H9 (cell line): ENCODE measurements at regions not wholly inside any gene's neighbourhood (a gene's known extent, or its start where the extent isn't known, plus 50 kb on each side); places are given as distances from the start of the nearest gene placed in this dataset.

Experiments
- DNase-seq: peaks from one replicate; pipeline ENCODE4 v3.0.0-alpha.2; 2017
- H2AFZ ChIP-seq: one replicate; pipeline ENCODE4 v1.6.1; 2013; ENCODE audit warnings: mild to moderate bottlenecking, low read length, control low read depth, moderate library complexity
- H2AK5ac ChIP-seq: 2 replicates; pipeline ENCODE4 v1.6.1; 2013; ENCODE audit warnings: low read length, control low read depth, mixed read lengths; ENCODE audit not compliant: insufficient read length
- H2BK120ac ChIP-seq: one replicate; pipeline ENCODE4 v1.6.1; 2013; ENCODE audit warnings: low read depth, mild to moderate bottlenecking, low read length, control low read depth, inconsistent platforms; ENCODE audit not compliant: poor library complexity, severe bottlenecking
- H2BK12ac ChIP-seq: 2 replicates; pipeline ENCODE4 v1.6.1; 2013; ENCODE audit warnings: low read length, control low read depth, mixed read lengths, low read depth; ENCODE audit not compliant: insufficient read length
- H2BK15ac ChIP-seq: 2 replicates; pipeline ENCODE4 v1.6.1; 2013; ENCODE audit warnings: low read depth, low read length, control low read depth
- H2BK20ac ChIP-seq: one replicate; pipeline ENCODE4 v1.6.1; 2013; ENCODE audit warnings: low read depth, mild to moderate bottlenecking, low read length, control low read depth, inconsistent platforms; ENCODE audit not compliant: poor library complexity, severe bottlenecking
- H2BK5ac ChIP-seq: 2 replicates; pipeline ENCODE4 v1.6.1; 2013; ENCODE audit warnings: low read length, control low read depth, mixed read lengths; ENCODE audit not compliant: insufficient read length
- H3K14ac ChIP-seq: 2 replicates; pipeline ENCODE4 v1.6.1; 2013; ENCODE audit warnings: low read length, control low read depth; ENCODE audit not compliant: insufficient read depth
- H3K18ac ChIP-seq: 2 replicates; pipeline ENCODE4 v1.6.1; 2013; ENCODE audit warnings: low read depth, mild to moderate bottlenecking, mixed read lengths, low read length, control low read depth; ENCODE audit not compliant: insufficient read length
- H3K23ac ChIP-seq: 2 replicates; pipeline ENCODE4 v1.6.1; 2013; ENCODE audit warnings: low read length, control low read depth, mixed read lengths, low read depth; ENCODE audit not compliant: insufficient read length
- H3K23me2 ChIP-seq: 2 replicates; pipeline ENCODE4 v1.6.1; 2013; ENCODE audit warnings: low read depth, mild to moderate bottlenecking, mixed read lengths, low read length, control low read depth; ENCODE audit not compliant: insufficient read length, poor library complexity, severe bottlenecking
- H3K27ac ChIP-seq: 2 replicates; pipeline ENCODE4 v1.5.1; 2013; ENCODE audit warnings: low read length, control low read depth, mixed read lengths, low read depth; ENCODE audit not compliant: insufficient read length
- H3K27me3 ChIP-seq: 2 replicates; pipeline ENCODE4 v1.6.1; 2013; ENCODE audit warnings: low read length, control low read depth, inconsistent platforms; ENCODE audit not compliant: insufficient read depth
- H3K4ac ChIP-seq: 2 replicates; pipeline ENCODE4 v1.6.1; 2013; ENCODE audit warnings: low read depth, mild to moderate bottlenecking, control low read depth, inconsistent platforms, low read length, moderate library complexity
- H3K4me1 ChIP-seq: 2 replicates; pipeline ENCODE4 v1.6.1; 2013; ENCODE audit warnings: low read length, control low read depth, inconsistent platforms; ENCODE audit not compliant: insufficient read depth
- H3K4me2 ChIP-seq: 2 replicates; pipeline ENCODE4 v1.6.1; 2013; ENCODE audit warnings: low read length, control low read depth, mixed read lengths; ENCODE audit not compliant: insufficient read length, insufficient read depth
- H3K56ac ChIP-seq: 2 replicates; pipeline ENCODE4 v1.6.1; 2013; ENCODE audit warnings: low read depth, mild to moderate bottlenecking, mixed read lengths, low read length, control low read depth; ENCODE audit not compliant: insufficient read length
- H3K79me1 ChIP-seq: 2 replicates; pipeline ENCODE4 v1.6.1; 2013; ENCODE audit warnings: low read depth, mild to moderate bottlenecking, moderate library complexity, low read length, control low read depth, inconsistent platforms; ENCODE audit not compliant: insufficient read depth, poor library complexity, severe bottlenecking
- H3K79me2 ChIP-seq: 2 replicates; pipeline ENCODE4 v1.6.1; 2013; ENCODE audit warnings: low read length, control low read depth, inconsistent platforms; ENCODE audit not compliant: insufficient read depth
- H3K9ac ChIP-seq: 2 replicates; pipeline ENCODE4 v1.6.1; 2013; ENCODE audit warnings: low read length, control low read depth, mixed read lengths; ENCODE audit not compliant: insufficient read length; ENCODE audit errors: extremely low read depth
- H3K9me3 ChIP-seq: one replicate; pipeline ENCODE4 v1.6.1; 2013; ENCODE audit warnings: low read depth, low read length, inconsistent platforms; ENCODE audit not compliant: control insufficient read depth
- H3T11ph ChIP-seq: one replicate; pipeline ENCODE4 v1.6.1; 2013; ENCODE audit warnings: mild to moderate bottlenecking, low read length, control low read depth, inconsistent platforms
- H4K20me1 ChIP-seq: one replicate; pipeline ENCODE4 v1.6.1; 2013; ENCODE audit not compliant: control insufficient read depth, insufficient read length, insufficient read depth
- H4K5ac ChIP-seq: 2 replicates; pipeline ENCODE4 v1.6.1; 2013; ENCODE audit warnings: low read depth, mild to moderate bottlenecking, mixed read lengths, low read length, control low read depth; ENCODE audit not compliant: insufficient read length
- H4K8ac ChIP-seq: replicated peaks from 2 replicates; pipeline ENCODE4 v1.6.1; 2013; ENCODE audit warnings: low read length, control low read depth, mixed read lengths, low read depth; ENCODE audit not compliant: insufficient read length
- H4K91ac ChIP-seq: 2 replicates; pipeline ENCODE4 v1.6.1; 2013; ENCODE audit warnings: low read depth, mild to moderate bottlenecking, moderate library complexity, mixed read lengths, low read length, control low read depth; ENCODE audit not compliant: insufficient read length
- H3K27ac Mint-ChIP-seq, 3 experiments: 2 replicates in 2 of 3; 3 replicates in 1 of 3; pipeline ENCODE4 v1.8.0; 2020 to 2021; ENCODE audit warnings: mixed read lengths in 3 of 3, mild to moderate bottlenecking in 1 of 3, moderate library complexity in 1 of 3
- H3K27me3 Mint-ChIP-seq: 2 replicates; pipeline ENCODE4 v1.8.0; 2021; ENCODE audit warnings: low read depth, mild to moderate bottlenecking, moderate library complexity, mixed read lengths
- H3K36me3 Mint-ChIP-seq, 3 experiments: 2 replicates in 2 of 3; 3 replicates in 1 of 3; pipeline ENCODE4 v1.8.0; 2020 to 2021; ENCODE audit warnings: low read depth in 3 of 3, mixed read lengths in 3 of 3; ENCODE audit not compliant: insufficient read depth in 1 of 3
- H3K4me1 Mint-ChIP-seq, 2 experiments: 2 replicates each; pipeline ENCODE4 v1.8.0; 2020; ENCODE audit warnings: mixed read lengths in 2 of 2
- H3K4me3 Mint-ChIP-seq, 2 experiments: 2 replicates in 1 of 2; 3 replicates in 1 of 2; pipeline ENCODE4 v1.8.0; 2020 to 2021; ENCODE audit warnings: mild to moderate bottlenecking in 2 of 2, mixed read lengths in 2 of 2, moderate library complexity in 1 of 2
- H3K9me3 Mint-ChIP-seq, 2 experiments: 2 replicates in 1 of 2; 3 replicates in 1 of 2; pipeline ENCODE4 v1.8.0; 2020; ENCODE audit warnings: mild to moderate bottlenecking in 2 of 2, mixed read lengths in 2 of 2, moderate library complexity in 1 of 2
- WGBS: extraction: QIAGEN DNeasy Blood & Tissue Kit; methylation state at CpG from one replicate; pipeline ENCODE4 v1.1.7; 2013; ENCODE audit warnings: missing lambda C conversion rate, low lambda C conversion rate, mixed read lengths; ENCODE audit not compliant: insufficient read length; ENCODE audit errors: extremely low coverage; 5-methylcytosine and 5-hydroxymethylcytosine counted together
- TF ChIP-seq, protein P1 (sequence below): fragments of 200-600 bp; sonication (generic); conservative IDR thresholded peaks from 3 replicates; pipeline ENCODE4 v1.8.0; 2021; ENCODE audit warnings: antibody characterized with exemption, mild to moderate bottlenecking

GRCh38 chr2:175432021-175432420 lies 250.5 kb upstream of the ATP5MC3 start:
- peaks cover 0 to 11% of the 10 kb centered on the region in 2 experiments; a peak in 2 of 4 replicates for H3K4me1 Mint-ChIP-seq
- no peak for DNase-seq
- no peaks in the 10 kb centered on the region for H3K79me2 ChIP-seq
- H2BK20ac ChIP-seq = no peak overlapping the region
- no peaks in the 10 kb centered on the region for H3K79me1 ChIP-seq
- H4K20me1 ChIP-seq = no peaks in the 10 kb centered on the region
- TF ChIP-seq, protein P1, sequence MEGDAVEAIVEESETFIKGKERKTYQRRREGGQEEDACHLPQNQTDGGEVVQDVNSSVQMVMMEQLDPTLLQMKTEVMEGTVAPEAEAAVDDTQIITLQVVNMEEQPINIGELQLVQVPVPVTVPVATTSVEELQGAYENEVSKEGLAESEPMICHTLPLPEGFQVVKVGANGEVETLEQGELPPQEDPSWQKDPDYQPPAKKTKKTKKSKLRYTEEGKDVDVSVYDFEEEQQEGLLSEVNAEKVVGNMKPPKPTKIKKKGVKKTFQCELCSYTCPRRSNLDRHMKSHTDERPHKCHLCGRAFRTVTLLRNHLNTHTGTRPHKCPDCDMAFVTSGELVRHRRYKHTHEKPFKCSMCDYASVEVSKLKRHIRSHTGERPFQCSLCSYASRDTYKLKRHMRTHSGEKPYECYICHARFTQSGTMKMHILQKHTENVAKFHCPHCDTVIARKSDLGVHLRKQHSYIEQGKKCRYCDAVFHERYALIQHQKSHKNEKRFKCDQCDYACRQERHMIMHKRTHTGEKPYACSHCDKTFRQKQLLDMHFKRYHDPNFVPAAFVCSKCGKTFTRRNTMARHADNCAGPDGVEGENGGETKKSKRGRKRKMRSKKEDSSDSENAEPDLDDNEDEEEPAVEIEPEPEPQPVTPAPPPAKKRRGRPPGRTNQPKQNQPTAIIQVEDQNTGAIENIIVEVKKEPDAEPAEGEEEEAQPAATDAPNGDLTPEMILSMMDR = no peak
- no peak overlapping the region for H3K4ac ChIP-seq
- no peak overlapping the region for H3K4me2 ChIP-seq
- peaks cover 2 to 9% (median 8%) of the 10 kb centered on the region in 3 experiments; a peak in 6 of 7 replicates for H3K36me3 Mint-ChIP-seq
- H2BK120ac ChIP-seq = no peak overlapping the region
- H2BK15ac ChIP-seq = no peak overlapping the region
- H3K27me3 ChIP-seq = no peaks in the 10 kb centered on the region
- no peak overlapping the region for H2BK12ac ChIP-seq
- no peak overlapping the region for H3K23ac ChIP-seq
- H3K56ac ChIP-seq = no peak overlapping the region
- peaks cover 5 to 14% of the 10 kb centered on the region in 2 experiments for H3K9me3 Mint-ChIP-seq
- H3K4me1 ChIP-seq = no peaks in the 10 kb centered on the region; the same call in 1 of the 2 replicates
- H3K14ac ChIP-seq = no peak overlapping the region
- H3K9me3 ChIP-seq = no peaks in the 10 kb centered on the region
- H3K9ac ChIP-seq = no peak overlapping the region
- H4K8ac ChIP-seq = no peak overlapping the region
- H3T11ph ChIP-seq = no peak overlapping the region
- H4K5ac ChIP-seq = no peak overlapping the region
- H3K27ac Mint-ChIP-seq = no peak overlapping the region
- H3K27me3 Mint-ChIP-seq = peaks cover 2% of the 10 kb centered on the region; the same call in 1 of the 2 replicates
- no CpG with 5 or more reads among the region's 5 CpGs for WGBS
- no peak overlapping the region for H3K4me3 Mint-ChIP-seq
- no peak overlapping the region for H4K91ac ChIP-seq
- no peak overlapping the region for H3K18ac ChIP-seq
- no peaks in the 10 kb centered on the region for H3K23me2 ChIP-seq
- no peak overlapping the region for H2AFZ ChIP-seq
- no peak overlapping the region for H3K27ac ChIP-seq
- H2BK5ac ChIP-seq = no peak overlapping the region
- no peak overlapping the region for H2AK5ac ChIP-seq
